Astrocyte of the spinal cord (primary cell): ENCODE measurements at regions not wholly inside any gene's neighbourhood (a gene's known extent, or its start where the extent isn't known, plus 50 kb on each side); places are given as distances from the start of the nearest gene placed in this dataset.

Source experiments
- DNase-seq: peaks from one replicate; pipeline ENCODE4 v3.0.0; 2011; ENCODE audit warnings: low read depth, low spot score
- H3K4me3 ChIP-seq: 2 replicates; pipeline ENCODE4 v1.5.1; 2011; ENCODE audit warnings: low read depth, mild to moderate bottlenecking, low read length, moderate library complexity
- CTCF ChIP-seq: IDR thresholded peaks from 2 replicates; pipeline ENCODE4 v1.5.1; 2012; ENCODE audit warnings: low read depth, mild to moderate bottlenecking, low read length, inconsistent platforms
- in situ Hi-C: cut with HindIII; loops from 2 replicates; pipeline ENCODE4 v1.10.0; 2017; ENCODE audit warnings: low sequenced_read_pairs

GRCh38 chr15:35740761-35741160, 194.8 kb upstream of the DPH6 start:
- TF ChIP-seq CTCF: no peak
- DNase-seq: peak; percentile 56
- in situ Hi-C loops: no loop called here
- no peak overlapping the region for H3K4me3 ChIP-seq

DNA sequence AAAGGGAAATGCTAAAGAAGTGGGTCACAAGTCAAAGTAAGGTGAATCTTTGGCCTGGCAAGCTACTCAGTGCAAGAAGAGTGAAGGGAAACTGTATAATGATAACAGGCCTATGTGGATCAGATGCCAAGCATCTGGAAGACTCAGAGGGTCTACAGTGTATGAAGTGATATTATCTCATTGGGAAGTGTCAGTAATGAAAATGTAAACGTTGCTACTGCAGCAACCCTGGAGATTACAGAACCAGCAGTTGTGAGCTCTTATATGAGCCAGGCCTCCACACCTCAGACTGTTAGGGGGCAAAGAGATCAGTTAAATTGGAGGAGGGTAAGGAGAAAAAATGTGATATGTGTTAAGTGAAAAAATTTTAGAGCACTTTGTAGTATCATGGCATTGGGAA, 195.4 kb upstream of the DPH6 start:
- no peak for DNase-seq
- TF ChIP-seq CTCF: no peak
- in situ Hi-C loops: no loop called here
- H3K4me3 ChIP-seq: no peak overlapping the region

DNA sequence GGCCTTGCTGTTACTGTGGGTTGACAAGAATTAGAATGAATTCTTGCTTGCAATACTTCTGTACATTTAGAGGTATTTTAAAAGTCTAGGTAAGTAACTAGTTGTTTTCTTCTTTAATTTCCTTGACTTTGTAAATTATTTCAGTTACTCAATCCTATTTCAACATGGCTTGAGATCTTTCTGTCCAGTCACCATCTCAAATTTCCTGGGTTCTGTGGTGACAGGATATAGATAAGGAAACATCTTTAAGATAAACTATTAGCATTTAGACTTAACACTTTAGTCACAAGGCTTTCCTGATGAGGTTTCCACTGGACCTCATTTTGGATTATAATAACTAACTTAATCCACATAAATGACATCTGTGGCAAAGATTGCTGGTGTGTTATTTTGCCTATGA, 195.9 kb upstream of the DPH6 start:
- no peak for TF ChIP-seq CTCF
- in situ Hi-C loops: no loop called here

DNA sequence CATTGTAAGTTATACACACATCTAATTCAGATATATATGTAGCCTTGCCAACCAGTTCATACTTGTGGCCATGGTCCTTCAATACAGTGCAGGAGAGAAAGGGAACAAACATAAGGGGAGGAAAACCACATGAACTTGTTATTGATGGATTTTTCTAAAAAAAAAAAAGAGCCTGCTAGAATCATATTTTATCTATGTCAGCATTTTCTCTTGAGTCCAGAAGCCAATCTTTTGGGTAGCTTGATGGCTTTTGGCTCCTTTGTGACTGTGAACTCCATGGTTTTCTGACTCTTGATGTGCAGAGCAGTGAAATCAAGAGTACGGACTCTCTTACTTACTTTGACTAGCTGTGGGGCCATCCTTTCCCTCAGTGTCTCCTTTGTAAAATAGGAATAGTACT, 197.4 kb upstream of the DPH6 start:
- H3K4me3 ChIP-seq: no peak overlapping the region
- no peak for DNase-seq
- TF ChIP-seq CTCF: no peak
- in situ Hi-C loops: no loop called here

More for the DNA sequence above, 195.9 kb upstream of the DPH6 start:
- no peak overlapping the region for H3K4me3 ChIP-seq
- DNase-seq: no peak

- no peak for TF ChIP-seq CTCF
- DNase-seq: no peak
- no peak overlapping the region for H3K4me3 ChIP-seq
- in situ Hi-C loops: no loop called here
Observed at GRCh38 chr15:35746121-35746520, 200.2 kb upstream of the DPH6 start.

- in situ Hi-C loops: no loop called here
- no peak for TF ChIP-seq CTCF
- no peak overlapping the region for H3K4me3 ChIP-seq
- DNase-seq: no peak
Observed at GRCh38 chr15:35748105-35748504, 202.1 kb upstream of the DPH6 start.

GRCh38 chr15:35750051-35750450, 204.1 kb upstream of the DPH6 start:
- DNase-seq: no peak
- in situ Hi-C loops: no loop called here
- H3K4me3 ChIP-seq: no peak overlapping the region
- TF ChIP-seq CTCF: no peak
